Gastroesophageal sphincter (tissue), 4 donors: ENCODE measurements at regions not wholly inside any gene's neighbourhood (a gene's known extent, or its start where the extent isn't known, plus 50 kb on each side); places are given as distances from the start of the nearest gene placed in this dataset.

Experiments
- ATAC-seq: fragments of 150-250 bp; one replicate; pipeline ENCODE4 v1.9.1; 2016; ENCODE audit warnings: mild to moderate bottlenecking, moderate library complexity
- H3K27ac ChIP-seq, 4 donors: fragments of 200-600 bp; sonication (generic) in 3 of 4; 1 replicate in 3 of 4; 2 replicates in 1 of 4; pipeline ENCODE4 v1.5.1; 2016 to 2019
- H3K27me3 ChIP-seq: fragments of 200-600 bp; sonication (generic); one replicate; pipeline ENCODE4 v1.5.1; 2019
- H3K36me3 ChIP-seq, 2 donors: fragments of 200-600 bp; sonication (generic); one replicate each; pipeline ENCODE4 v1.5.1; 2019; ENCODE audit warnings: control low read depth in 1 of 2
- H3K4me1 ChIP-seq, 3 donors: fragments of 200-600 bp; sonication (generic); 1 replicate in 2 of 3; 2 replicates in 1 of 3; pipeline ENCODE4 v1.5.1; 2016 to 2019; ENCODE audit warnings: control low read depth in 2 of 3
- H3K4me3 ChIP-seq, 2 donors: fragments of 200-600 bp; sonication (generic); one replicate each; pipeline ENCODE4 v1.5.1; 2019; ENCODE audit warnings: mild to moderate bottlenecking in 1 of 2, moderate library complexity in 1 of 2
- H3K9me3 ChIP-seq, 3 donors: fragments of 200-600 bp; sonication (generic); one replicate each; pipeline ENCODE4 v1.5.1; 2017 to 2019; ENCODE audit warnings: control low read depth in 2 of 3
- CTCF ChIP-seq, 4 experiments: fragments of 200-600 bp in 2 of 4; fragments of 450-650 bp in 2 of 4; sonication (generic) in 1 of 4; IDR thresholded peaks; one replicate each; pipeline ENCODE4 v1.5.1; 2017 to 2019; ENCODE audit warnings: antibody characterized with exemption in 4 of 4, mild to moderate bottlenecking in 2 of 4, moderate library complexity in 2 of 4
- EP300 ChIP-seq: sonication (generic); formaldehyde crosslinking; IDR thresholded peaks from one replicate; pipeline ENCODE4 v1.6.1; 2017; ENCODE audit warnings: antibody characterized with exemption, mild to moderate bottlenecking
- POLR2A ChIP-seq, 2 donors: fragments of 450-650 bp; IDR thresholded peaks; one replicate each; pipeline ENCODE4 v1.6.1; 2017; ENCODE audit warnings: antibody characterized with exemption in 2 of 2, mild to moderate bottlenecking in 2 of 2, moderate library complexity in 1 of 2
- POLR2AphosphoS5 ChIP-seq: sonication (generic); formaldehyde crosslinking; IDR thresholded peaks from one replicate; pipeline ENCODE4 v1.6.1; 2017; ENCODE audit warnings: antibody characterized with exemption
- WGBS, 2 donors: methylation state at CpG; one replicate each; pipeline ENCODE4 v1.1.5; 2018; ENCODE audit warnings: low coverage in 1 of 2; 5-methylcytosine and 5-hydroxymethylcytosine counted together

- Histone ChIP-seq H3K4me1 (peaks cover 0 to 8% (median 0%) of the 10 kb centered on the region in 3 donors), H3K9me3 (no peaks in the 10 kb centered on the region), H3K27ac (no peak overlapping the region), H3K36me3 (no peaks in the 10 kb centered on the region), H3K4me3 (no peak overlapping the region), H3K27me3 (peaks cover 12% of the 10 kb centered on the region)
- no peak for ATAC-seq
- WGBS, 2 donors = 78% methylated on average over 1 of the region's 1 CpG; no CpG with 5 or more reads in 1 of the 2 donors
- TF ChIP-seq EP300 = no peak
- TF ChIP-seq POLR2AphosphoS5 = no peak
- no peak for TF ChIP-seq CTCF (IDR thresholded peaks at IDR 0.05)
- no peak for TF ChIP-seq POLR2A (IDR thresholded peaks at IDR 0.05)
Observed at GRCh38 chr22:27029584-27030130, 372.3 kb downstream of the MIAT start.

- ATAC-seq = peak; percentile 31
- WGBS, 2 donors = 30 to 64% methylated on average over 3 of the region's 29 CpGs
- peaks cover 0 to 8% (median 0%) of the 10 kb centered on the region in 3 donors for H3K4me1 ChIP-seq
- peaks cover 12% of the 10 kb centered on the region for H3K27me3 ChIP-seq
- no peaks in the 10 kb centered on the region for H3K9me3 ChIP-seq
- no peaks in the 10 kb centered on the region for H3K36me3 ChIP-seq
- no peak overlapping the region for H3K4me3 ChIP-seq
- TF ChIP-seq POLR2AphosphoS5 (no peak), POLR2A (IDR thresholded peaks at IDR 0.05) (no peak), EP300 (no peak), CTCF (IDR thresholded peaks at IDR 0.05) (no peak)
- peak overlapping the region in 2 of 4 donors; percentile 6 to 59 for H3K27ac ChIP-seq
Observed at GRCh38 chr22:27032091-27032761, 374.8 kb downstream of the MIAT start.

GRCh38 chr22:27041745-27042310 is 384.4 kb downstream of the MIAT start:
- TF ChIP-seq POLR2AphosphoS5 (no peak), POLR2A (IDR thresholded peaks at IDR 0.05) (no peak)
- no peaks in the 10 kb centered on the region for H3K4me1 ChIP-seq
- no peaks in the 10 kb centered on the region for H3K9me3 ChIP-seq
- H3K27ac ChIP-seq = no peak overlapping the region
- peaks cover 15% of the 10 kb centered on the region for H3K27me3 ChIP-seq
- 66 to 77% methylated on average over 5 to 13 of the region's 14 CpGs for WGBS, 2 donors
- H3K36me3 ChIP-seq = no peaks in the 10 kb centered on the region
- ATAC-seq = no peak
- no peak overlapping the region for H3K4me3 ChIP-seq

DNA sequence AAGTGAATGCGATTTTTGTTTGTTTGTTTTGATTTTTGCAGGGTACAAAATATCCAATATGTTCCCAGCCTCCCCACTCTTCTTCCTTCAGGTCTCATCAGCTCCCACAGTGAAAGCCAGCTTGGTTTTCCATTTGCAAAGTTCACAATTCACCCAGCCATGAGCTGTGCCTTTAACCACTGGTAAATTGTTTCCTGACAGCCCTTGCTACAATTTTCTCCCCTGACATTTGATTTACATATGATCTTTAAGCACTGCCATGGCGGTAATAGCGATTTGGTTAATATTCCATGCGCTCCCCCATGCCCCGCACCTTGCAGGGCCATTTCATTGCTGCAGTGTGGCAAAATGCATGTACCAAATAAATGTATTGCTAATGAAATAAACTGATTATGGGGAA is 385.9 kb downstream of the MIAT start:
- TF ChIP-seq CTCF (IDR thresholded peaks at IDR 0.05) (no peak), EP300 (no peak), POLR2AphosphoS5 (no peak), POLR2A (IDR thresholded peaks at IDR 0.05) (no peak)
- Histone ChIP-seq H3K9me3 (no peaks in the 10 kb centered on the region), H3K27me3 (peaks cover 15% of the 10 kb centered on the region), H3K27ac (no peak overlapping the region), H3K36me3 (no peaks in the 10 kb centered on the region), H3K4me3 (no peak overlapping the region), H3K4me1 (no peaks in the 10 kb centered on the region)
- WGBS, 2 donors = 68 to 75% methylated on average over 5 of the region's 5 CpGs
- ATAC-seq = no peak

DNA sequence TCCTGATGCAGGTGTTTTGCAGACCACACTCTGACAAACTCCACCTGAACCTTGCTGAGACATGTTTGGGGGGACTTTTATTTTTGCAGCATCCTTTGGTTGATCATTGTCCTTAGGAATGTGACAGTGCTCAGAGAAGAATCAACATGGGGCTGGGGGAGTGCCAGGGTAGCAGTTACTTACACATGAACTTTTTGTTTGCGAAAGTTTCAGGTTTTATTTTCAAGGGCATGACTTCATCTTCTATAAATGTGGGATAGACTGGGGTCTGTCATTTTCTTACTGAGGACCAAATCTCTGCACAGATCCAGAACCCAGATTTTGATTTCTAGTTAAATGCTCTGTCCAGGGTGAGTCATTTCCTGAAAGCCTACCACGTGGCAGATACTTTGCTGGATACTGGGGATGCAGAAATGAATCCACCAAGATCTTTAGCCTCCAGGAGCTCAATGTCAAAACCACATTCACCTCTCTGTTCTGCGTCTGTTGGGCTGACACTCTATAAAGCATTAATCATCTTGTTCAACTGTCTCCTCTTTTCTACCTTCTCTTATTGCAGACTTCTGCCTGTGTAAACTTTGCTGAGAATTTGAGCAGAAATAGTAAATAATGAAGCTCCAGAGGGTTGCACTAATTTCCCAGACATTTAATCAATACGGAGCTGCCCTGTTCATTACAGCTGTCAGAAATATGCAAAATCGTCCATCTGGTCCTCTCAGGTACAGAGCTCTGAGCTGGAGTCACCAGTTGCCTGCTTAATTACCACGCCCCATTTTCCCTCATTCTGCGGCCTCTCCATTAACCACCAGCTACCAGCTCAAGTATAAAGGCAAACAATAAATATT is 387.9 kb downstream of the MIAT start:
- Histone ChIP-seq H3K9me3 (no peaks in the 10 kb centered on the region), H3K27me3 (peaks cover 8% of the 10 kb centered on the region), H3K4me1 (no peaks in the 10 kb centered on the region), H3K4me3 (no peak overlapping the region), H3K36me3 (no peaks in the 10 kb centered on the region), H3K27ac (no peak overlapping the region)
- no peak for ATAC-seq
- TF ChIP-seq POLR2AphosphoS5 (no peak), POLR2A (IDR thresholded peaks at IDR 0.05) (no peak), CTCF (IDR thresholded peaks at IDR 0.05) (no peak), EP300 (no peak)
- 56 to 58% methylated on average over 7 of the region's 7 CpGs for WGBS, 2 donors
